GM18511 (cell line): ENCODE measurements at regions not wholly inside any gene's neighbourhood (a gene's known extent, or its start where the extent isn't known, plus 50 kb on each side); places are given as distances from the start of the nearest gene placed in this dataset.

ENCODE experiments used
- ATAC-seq: cut with Tn5 transposase; IDR thresholded peaks from one replicate; pipeline ENCODE4 v1.9.1; 2021; ENCODE audit warnings: mild to moderate bottlenecking, moderate library complexity; ENCODE audit not compliant: unreplicated experiment

- no peak for ATAC-seq
Measured at GRCh38 chr13:111513766-111514609, 193.5 kb downstream of the TEX29 start.

DNA sequence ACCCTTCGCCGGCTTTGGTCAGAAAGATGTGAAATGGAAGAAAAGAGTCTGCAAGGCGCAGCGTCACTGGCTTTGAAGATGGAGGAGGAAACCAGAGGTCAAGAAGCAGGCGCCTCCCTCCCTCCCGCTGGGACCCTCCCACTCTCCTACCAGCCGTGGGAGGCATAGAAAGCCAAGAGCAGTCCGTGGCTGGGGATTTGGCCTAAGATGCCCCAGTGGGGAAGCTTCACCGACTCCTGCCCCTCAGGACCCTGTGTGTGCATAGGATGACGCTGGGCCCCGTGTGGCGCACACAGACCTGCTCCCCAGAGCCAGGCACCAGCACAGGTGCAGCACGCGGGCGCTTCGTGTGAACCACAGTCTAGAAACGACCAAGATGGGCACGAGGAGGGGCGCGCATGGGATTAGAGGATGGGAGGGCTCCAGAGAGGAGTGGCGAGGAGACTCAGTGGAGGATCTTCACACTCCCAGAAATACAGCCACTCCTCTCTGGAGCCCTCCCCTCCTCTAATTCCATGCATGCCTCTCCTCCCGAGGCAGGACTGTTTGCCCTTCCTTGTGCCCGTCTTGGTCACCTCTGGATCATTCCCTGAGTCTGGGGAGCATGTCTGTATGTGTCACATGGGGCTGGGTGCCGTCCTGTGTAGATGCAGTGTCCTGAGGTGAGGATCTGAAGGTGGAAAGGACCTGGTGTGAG, 194.3 kb downstream of the TEX29 start:
- no peak for ATAC-seq

DNA sequence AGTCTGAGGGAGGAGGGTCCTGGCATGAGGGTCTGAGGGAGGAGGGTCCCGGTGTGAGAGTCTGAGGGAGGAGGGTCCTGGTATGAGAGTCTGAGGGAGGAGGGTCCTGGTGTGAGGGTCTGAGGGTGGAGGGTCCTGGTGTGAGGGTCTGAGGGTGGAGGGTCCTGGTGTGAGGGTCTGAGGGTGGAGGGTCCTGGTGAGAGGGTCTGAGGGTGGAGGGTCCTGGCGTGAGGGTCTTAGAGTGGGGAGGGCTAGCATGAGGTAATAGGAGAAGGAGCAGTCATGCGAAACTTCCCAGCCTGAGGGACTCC, 194.8 kb downstream of the TEX29 start:
- ATAC-seq: no peak

DNA sequence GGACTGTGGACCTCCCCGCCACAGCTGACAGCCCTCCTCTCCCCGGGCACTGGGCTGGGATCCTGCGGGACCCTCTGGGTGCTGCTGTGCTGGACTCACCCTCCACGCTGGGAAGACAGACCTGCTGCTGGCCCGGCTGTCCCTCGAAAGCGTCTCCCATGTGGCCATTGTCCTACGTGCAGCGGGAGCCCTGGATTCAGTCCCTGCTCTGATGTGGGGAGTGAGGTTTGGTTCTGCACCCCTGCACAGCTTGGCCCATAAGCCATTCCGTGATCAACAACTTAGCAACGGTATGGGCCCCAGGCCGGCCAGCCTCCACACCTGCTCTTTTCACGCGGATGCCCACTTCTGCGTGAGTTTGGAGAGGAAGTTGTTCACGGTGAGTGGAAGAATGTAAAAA, 195.2 kb downstream of the TEX29 start:
- no peak for ATAC-seq

DNA sequence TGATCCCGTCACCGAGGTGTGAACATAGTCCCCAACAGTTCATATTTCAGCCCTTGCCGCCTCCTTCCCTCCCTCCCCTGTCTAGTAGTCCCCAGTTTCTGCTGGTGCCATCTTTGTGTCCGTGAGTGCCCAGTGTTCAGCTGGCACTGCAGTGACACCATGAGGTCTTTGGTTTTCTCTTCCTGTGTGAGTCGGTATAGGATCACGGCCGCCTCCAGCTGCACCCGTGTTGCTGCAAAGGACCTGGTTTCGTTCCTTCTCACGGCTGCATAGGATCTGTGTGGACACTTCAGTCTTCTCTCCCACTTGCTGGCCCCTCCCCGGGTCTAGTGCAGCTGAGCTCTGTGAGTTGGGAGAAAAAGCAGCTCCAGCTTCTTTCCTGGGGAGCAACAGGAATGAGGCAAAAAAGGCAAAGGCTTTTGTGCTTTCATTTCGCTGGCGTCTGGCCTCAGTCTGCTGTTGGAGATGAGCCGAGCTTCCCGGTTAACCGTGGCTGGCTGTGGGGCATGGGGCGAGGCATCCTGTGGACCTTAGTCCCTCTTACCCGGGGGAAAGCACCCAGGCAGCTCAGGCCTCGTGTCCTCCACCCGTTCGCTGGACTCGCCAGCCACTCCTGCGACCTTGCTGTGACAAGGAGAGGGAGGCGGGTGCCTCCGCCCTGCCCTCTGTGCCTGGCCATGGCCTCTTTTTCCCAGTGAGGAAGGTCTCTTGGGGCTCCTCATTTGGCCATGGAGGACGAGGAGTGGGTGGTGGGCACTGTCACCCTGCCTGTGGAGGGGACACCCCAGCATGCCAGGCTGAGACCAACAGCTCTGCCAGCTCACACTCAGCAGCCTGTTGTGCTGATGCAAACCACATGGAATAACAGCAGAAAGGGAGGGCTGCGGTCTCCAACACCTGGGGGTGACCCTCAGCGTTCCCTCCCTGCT, 196.5 kb downstream of the TEX29 start:
- no peak for ATAC-seq

DNA sequence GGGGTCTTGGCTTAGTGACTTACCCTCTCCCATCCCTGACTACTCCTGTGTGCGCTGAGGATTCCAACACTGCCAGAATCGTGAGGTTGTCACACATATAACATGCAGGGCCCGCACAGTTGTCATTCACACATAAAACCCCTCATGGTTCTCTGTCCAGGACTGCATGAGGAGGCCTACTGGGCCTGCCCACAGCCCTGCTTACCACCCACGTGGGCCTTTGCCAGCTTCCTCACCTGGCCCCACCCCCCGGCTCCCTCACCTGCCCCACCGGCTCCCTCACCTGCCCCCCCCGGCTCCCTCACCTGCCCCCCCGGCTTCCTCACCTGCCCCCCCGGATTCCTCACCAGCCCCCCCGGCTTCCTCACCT, 197.2 kb downstream of the TEX29 start:
- no peak for ATAC-seq

- no peak for ATAC-seq
Measured at GRCh38 chr13:111518161-111518792, 197.8 kb downstream of the TEX29 start.

- ATAC-seq: no peak
Measured at GRCh38 chr13:111519041-111519440, 198.6 kb downstream of the TEX29 start.

- ATAC-seq: no peak
Measured at GRCh38 chr13:111519490-111520170, 199.2 kb downstream of the TEX29 start.

DNA sequence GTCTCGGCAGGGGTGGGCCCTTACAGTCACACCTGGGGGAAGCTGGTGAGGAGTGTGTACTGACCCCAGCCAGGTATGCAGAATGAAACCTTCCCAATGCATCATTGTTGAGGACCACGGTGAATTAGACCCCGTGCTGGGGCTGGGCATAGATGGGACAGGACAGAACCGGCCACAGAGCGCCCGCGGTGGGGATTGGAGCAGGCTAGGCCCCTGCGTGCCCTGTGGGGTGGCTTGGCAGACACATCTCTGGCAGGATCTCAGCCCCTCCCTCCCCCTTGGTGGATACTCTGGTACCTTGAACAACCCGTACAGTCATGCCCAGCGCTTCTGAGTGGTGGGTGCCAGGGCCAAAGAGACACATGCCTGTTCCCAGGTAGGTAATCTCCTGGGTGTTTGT, 200.6 kb downstream of the TEX29 start:
- ATAC-seq: no peak

DNA sequence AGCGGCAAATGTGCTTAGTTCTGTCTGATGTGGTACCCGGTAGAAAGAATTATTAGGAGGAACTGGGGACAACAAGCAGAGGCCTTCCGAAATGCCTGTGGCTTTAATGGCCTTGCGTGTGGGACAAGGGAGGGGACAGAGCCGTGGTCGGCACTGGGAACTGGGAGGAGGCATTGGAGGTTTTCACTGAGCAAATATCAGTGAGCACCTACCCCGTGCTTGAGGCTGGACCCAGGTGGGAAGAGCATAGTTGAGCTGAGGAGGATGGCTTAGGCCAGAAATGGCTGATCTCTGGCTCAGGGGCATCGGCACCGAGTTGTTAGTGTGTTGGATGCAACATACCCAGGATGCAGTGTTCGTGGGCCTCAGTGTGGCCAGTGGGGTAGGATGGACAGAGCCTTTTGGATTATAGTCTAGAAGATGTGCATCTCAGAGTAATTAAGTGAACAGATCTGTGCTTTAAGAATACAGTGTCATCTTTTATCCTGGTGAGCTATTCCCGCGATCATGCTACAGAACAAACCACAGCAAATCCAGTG, 201.3 kb downstream of the TEX29 start:
- no peak for ATAC-seq

DNA sequence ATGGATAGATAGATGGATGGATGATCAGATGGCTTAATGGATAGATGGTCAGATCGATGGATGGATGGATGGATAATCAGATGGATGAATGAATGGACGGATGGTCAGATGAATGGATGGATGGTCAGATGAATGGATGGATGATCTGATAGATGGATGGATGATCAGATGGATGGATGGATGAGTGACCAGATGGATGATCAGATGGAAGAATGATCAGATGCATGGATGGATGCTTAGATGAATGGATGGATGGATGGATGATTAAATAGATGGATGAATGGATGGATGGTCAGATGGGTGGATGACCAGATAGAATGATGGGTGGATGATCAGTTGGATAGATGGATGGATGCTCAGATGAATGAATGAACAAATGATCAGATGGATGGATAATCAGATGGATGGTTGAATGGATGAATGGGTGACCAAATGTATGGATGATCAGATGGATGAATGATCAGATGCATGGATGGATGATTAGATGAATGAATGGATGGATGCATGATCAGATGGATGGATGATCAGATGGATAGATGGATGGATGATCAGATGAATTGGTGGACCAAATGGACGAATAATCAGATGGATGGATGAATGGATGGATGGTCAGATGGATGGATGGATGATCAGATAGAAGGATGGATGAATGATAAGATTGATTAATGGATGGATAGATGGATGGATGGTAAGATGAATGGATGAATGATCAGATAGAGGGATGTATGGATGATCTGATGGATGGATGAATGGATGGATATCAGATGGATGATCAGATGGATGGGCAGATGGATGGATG, 205.1 kb downstream of the TEX29 start:
- ATAC-seq: no peak

GRCh38 chr13:111526922-111527321, 206.5 kb downstream of the TEX29 start:
- no peak for ATAC-seq

GRCh38 chr13:111527614-111528229, 207.3 kb downstream of the TEX29 start:
- ATAC-seq: no peak

- ATAC-seq: no peak
Measured at GRCh38 chr13:111528513-111528912, 208.1 kb downstream of the TEX29 start.

- ATAC-seq: no peak
Measured at GRCh38 chr13:111530137-111530870, 209.9 kb downstream of the TEX29 start.

- ATAC-seq: no peak
Measured at GRCh38 chr13:111531505-111531904, 211.1 kb downstream of the TEX29 start.

DNA sequence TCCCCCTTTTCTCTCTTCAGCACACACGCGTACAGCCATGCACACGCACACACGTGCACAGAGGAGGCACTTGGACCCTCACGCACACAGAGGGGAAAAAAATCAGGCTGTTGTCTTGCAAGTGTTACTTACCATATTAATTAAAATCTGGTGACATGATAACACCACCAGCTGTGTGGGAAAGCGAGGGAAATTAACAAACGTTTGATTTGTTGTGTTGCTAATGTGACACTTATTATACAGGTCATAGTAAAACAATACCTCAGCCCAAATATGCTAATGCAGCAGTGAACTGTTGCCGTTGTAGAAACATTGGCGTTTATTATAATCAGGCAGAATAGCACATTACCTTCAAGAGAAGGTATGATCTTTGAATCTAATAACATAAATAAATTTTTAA, 211.7 kb downstream of the TEX29 start:
- no peak for ATAC-seq
